GM12878 (cell line): ENCODE measurements at regions not wholly inside any gene's neighbourhood (a gene's known extent, or its start where the extent isn't known, plus 50 kb on each side); places are given as distances from the start of the nearest gene placed in this dataset.

ENCODE experiments used
- ATAC-seq: fragments of 200-7000 bp; cut with Tn5 transposase; 3 replicates; pipeline ENCODE4 v1.9.1; 2020; ENCODE audit warnings: mild to moderate bottlenecking, moderate library complexity
- BruUV-seq: library from RNA; stranded (reverse); fragments of 400-500 nt; replicated peaks from 2 replicates; lab custom pipeline; 2021; lab: Mats Ljungman, UMichigan
- CTCF ChIA-PET: fragments of 300-600 bp; sonication (Branson Sonifier 250); formaldehyde crosslinking; extraction: SDS; loops from one replicate; lab custom pipeline; 2021; ENCODE audit warnings: inconsistent platforms; lab: Yijun Ruan, JAX
- POLR2A ChIA-PET: fragments of 350-600 bp; formaldehyde crosslinking; extraction: SDS; loops from one replicate; lab custom pipeline; 2021; ENCODE audit warnings: inconsistent platforms; lab: Charles Lee
- RAD21 ChIA-PET: fragments of 300-600 bp; sonication (Branson Sonifier 250); formaldehyde crosslinking; loops from one replicate; lab custom pipeline; 2023; ENCODE audit warnings: antibody characterized with exemption; ENCODE audit not compliant: unreplicated experiment; lab: Charles Lee
- SMC1A ChIA-PET: fragments of 300-600 bp; sonication (Branson Sonifier 250); formaldehyde crosslinking; loops from one replicate; lab custom pipeline; 2023; ENCODE audit not compliant: unreplicated experiment, uncharacterized antibody; lab: Charles Lee
- DNase-seq: peaks from one replicate; pipeline ENCODE4 v3.0.0-alpha.2; 2011; ENCODE audit warnings: low read depth, low spot score
- FAIRE-seq: peaks from 3 replicates; lab custom pipeline; 2011; peaks lifted over from hg19 to GRCh38; lab: Jason Lieb, UNC
- H2AFZ ChIP-seq: 2 replicates; pipeline ENCODE4 v1.6.0; 2011; ENCODE audit warnings: low read depth, low read length, control low read depth; ENCODE audit not compliant: control insufficient read depth
- H3K27ac ChIP-seq: 2 replicates; pipeline ENCODE4 v1.5.1; 2011; ENCODE audit warnings: control low read depth; ENCODE audit not compliant: control insufficient read depth, insufficient read depth
- H3K27me3 ChIP-seq, 2 experiments: replicated peaks in 1 of 2; 2 replicates each; pipeline versions ENCODE4 v1.6.0 to v1.6.1; 2011; ENCODE audit warnings: low read length in 1 of 2; ENCODE audit not compliant: control insufficient read depth in 2 of 2, insufficient read depth in 2 of 2
- H3K36me3 ChIP-seq, 2 experiments: 2 replicates each; pipeline ENCODE4 v1.5.1; 2011; ENCODE audit warnings: low read length in 1 of 2; ENCODE audit not compliant: control insufficient read depth in 2 of 2, insufficient read depth in 2 of 2
- H3K4me1 ChIP-seq: 2 replicates; pipeline ENCODE4 v1.6.1; 2011; ENCODE audit warnings: mild to moderate bottlenecking, low read length, moderate library complexity, mixed read lengths; ENCODE audit not compliant: control insufficient read depth, insufficient read depth
- H3K4me2 ChIP-seq: 2 replicates; pipeline ENCODE4 v1.6.0; 2011; ENCODE audit warnings: control low read depth; ENCODE audit not compliant: control insufficient read depth, insufficient read depth
- H3K4me3 ChIP-seq: fragments of 200-600 bp; sonication (generic); 2 replicates; pipeline ENCODE4 v1.5.1; 2016
- H3K79me2 ChIP-seq: 2 replicates; pipeline ENCODE4 v1.6.0; 2011; ENCODE audit warnings: low read length; ENCODE audit not compliant: control insufficient read depth, insufficient read depth
- H3K9ac ChIP-seq: 2 replicates; pipeline ENCODE4 v1.8.0; 2011; ENCODE audit warnings: low read length, control low read depth, mixed read lengths; ENCODE audit not compliant: control insufficient read depth, insufficient read depth
- H3K9me3 ChIP-seq: replicated peaks from 3 replicates; pipeline ENCODE4 v1.5.1; 2011; ENCODE audit warnings: mild to moderate bottlenecking, low read length; ENCODE audit not compliant: control insufficient read depth, insufficient read depth
- H4K20me1 ChIP-seq: 2 replicates; pipeline ENCODE4 v1.6.0; 2011; ENCODE audit not compliant: control insufficient read depth, insufficient read depth
- FOXK2 ChIP-seq: fragments of 450-650 bp; IDR thresholded peaks from 2 replicates; pipeline ENCODE4 v1.6.1; 2017; ENCODE audit warnings: mild to moderate bottlenecking, moderate library complexity
- GABPA ChIP-seq: IDR thresholded peaks from 2 replicates; pipeline ENCODE4 v1.6.1; 2014; ENCODE audit warnings: antibody characterized with exemption, low read depth, mild to moderate bottlenecking, inconsistent platforms
- MTA3 ChIP-seq: IDR thresholded peaks from 2 replicates; pipeline ENCODE4 v1.6.1; 2012; ENCODE audit warnings: low read length, inconsistent platforms, borderline replicate concordance
- PML ChIP-seq: IDR thresholded peaks from 2 replicates; pipeline ENCODE4 v1.6.1; 2012; ENCODE audit warnings: low read length, inconsistent platforms
- RAD51 ChIP-seq: fragments of 450-650 bp; IDR thresholded peaks from 2 replicates; pipeline ENCODE4 v1.6.1; 2016; ENCODE audit warnings: moderate library complexity, mild to moderate bottlenecking, inconsistent platforms
- RBBP5 ChIP-seq: fragments of 200-600 bp; sonication (generic); conservative IDR thresholded peaks from 2 replicates; pipeline ENCODE4 v1.6.1; 2016
- RCOR1 ChIP-seq: conservative IDR thresholded peaks from 2 replicates; pipeline ENCODE4 v1.6.1; 2012; ENCODE audit warnings: low read depth, low read length, improper control_type of control experiment
- TBL1XR1 ChIP-seq: IDR thresholded peaks from 2 replicates; pipeline ENCODE4 v1.6.1; 2012; ENCODE audit warnings: low read depth, low read length, improper control_type of control experiment
- ZNF217 ChIP-seq: fragments of 450-650 bp; IDR thresholded peaks from 2 replicates; pipeline ENCODE4 v1.6.1; 2017; ENCODE audit warnings: antibody characterized with exemption, mild to moderate bottlenecking
- WGBS: methylation state at CpG from one replicate; pipeline ENCODE4 v1.1.6; 2016; ENCODE audit warnings: low lambda C conversion rate; ENCODE audit not compliant: insufficient replicate concordance, insufficient coverage; ENCODE audit errors: missing lambda C conversion rate; 5-methylcytosine and 5-hydroxymethylcytosine counted together
- in situ Hi-C: fragments of 300-500 bp; cut with MboI; formaldehyde crosslinking; loops from 9 replicates; pipeline ENCODE4 v1.14.3; 2018; ENCODE audit warnings: mixed read lengths
- intact Hi-C: fragments of 100-400 bp; cut with micrococcal nuclease; formaldehyde crosslinking; loops from one replicate; pipeline ENCODE4 v1.14.2; 2022; ENCODE audit not compliant: unreplicated experiment
- TF ChIP-seq, protein P1 (sequence below): fragments of 450-650 bp; IDR thresholded peaks from 2 replicates; pipeline ENCODE4 v1.6.1; 2017; ENCODE audit warnings: mild to moderate bottlenecking
- TF ChIP-seq, protein P2 (sequence below): fragments of 450-650 bp; IDR thresholded peaks from 2 replicates; pipeline ENCODE4 v1.6.1; 2018; ENCODE audit warnings: borderline replicate concordance, mild to moderate bottlenecking; ENCODE audit not compliant: partially characterized antibody
- TF ChIP-seq, protein P3 (sequence below): fragments of 450-650 bp; IDR thresholded peaks from 2 replicates; pipeline ENCODE4 v1.6.1; 2017; ENCODE audit warnings: mild to moderate bottlenecking, moderate library complexity
- TF ChIP-seq, protein P4 (sequence below): fragments of 450-650 bp; IDR thresholded peaks from 2 replicates; pipeline ENCODE4 v1.6.1; 2017; ENCODE audit warnings: mild to moderate bottlenecking, moderate library complexity

DNA sequence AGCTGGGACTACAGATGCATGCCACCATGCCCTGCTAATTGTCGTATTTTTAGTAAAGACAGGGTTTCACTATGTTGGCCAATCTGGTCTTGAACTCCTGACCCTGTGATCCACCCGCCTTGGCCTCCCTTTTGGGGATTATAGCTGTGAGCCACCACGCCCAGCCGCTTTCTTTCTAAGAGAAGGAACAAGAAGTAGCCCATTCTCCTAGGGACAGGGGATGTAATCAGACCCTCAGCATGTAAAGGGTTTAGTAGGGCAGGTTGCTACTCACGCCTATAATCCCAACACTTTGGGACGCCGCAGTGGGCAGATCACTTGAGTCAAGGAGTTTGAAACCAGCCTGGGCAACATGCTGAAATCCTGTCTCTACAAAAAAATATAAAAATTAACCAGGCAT is 189.7 kb downstream of the TOMM20 start:
- SMC1A ChIA-PET = interaction anchor here (1.0 to 1.8 kb wide), 2 partner anchors 13 to 19 kb away, joined by 4 to 6 read pairs; no protein-coding TSS in a partner anchor
- in situ Hi-C loops = no loop called here
- DNase-seq (no peak), FAIRE-seq (no peak), ATAC-seq (no peak)
- Histone ChIP-seq H3K36me3 (no peaks in the 10 kb centered on the region), H3K4me1 (peaks cover 8% of the 10 kb centered on the region), H2AFZ (no peak overlapping the region), H3K27ac (no peak overlapping the region), H3K27me3 (no peaks in the 10 kb centered on the region), H3K4me3 (no peak overlapping the region), H3K4me2 (no peak overlapping the region), H3K9ac (no peak overlapping the region), H4K20me1 (no peaks in the 10 kb centered on the region), H3K79me2 (no peaks in the 10 kb centered on the region), H3K9me3 (peaks cover 2% of the 10 kb centered on the region; the same call in 1 of the 3 replicates)
- RAD21 ChIA-PET = no interaction called here
- 57% methylated on average over 7 of the region's 7 CpGs for WGBS
- no TSS peak for BruUV-seq
- POLR2A ChIA-PET = interaction anchor here (1.0 kb wide), 1 partner anchor 9 kb away, joined by 3 read pairs; no protein-coding TSS in a partner anchor
- intact Hi-C loops = no loop called here
- CTCF ChIA-PET = no interaction called here
- TF ChIP-seq, protein P1, sequence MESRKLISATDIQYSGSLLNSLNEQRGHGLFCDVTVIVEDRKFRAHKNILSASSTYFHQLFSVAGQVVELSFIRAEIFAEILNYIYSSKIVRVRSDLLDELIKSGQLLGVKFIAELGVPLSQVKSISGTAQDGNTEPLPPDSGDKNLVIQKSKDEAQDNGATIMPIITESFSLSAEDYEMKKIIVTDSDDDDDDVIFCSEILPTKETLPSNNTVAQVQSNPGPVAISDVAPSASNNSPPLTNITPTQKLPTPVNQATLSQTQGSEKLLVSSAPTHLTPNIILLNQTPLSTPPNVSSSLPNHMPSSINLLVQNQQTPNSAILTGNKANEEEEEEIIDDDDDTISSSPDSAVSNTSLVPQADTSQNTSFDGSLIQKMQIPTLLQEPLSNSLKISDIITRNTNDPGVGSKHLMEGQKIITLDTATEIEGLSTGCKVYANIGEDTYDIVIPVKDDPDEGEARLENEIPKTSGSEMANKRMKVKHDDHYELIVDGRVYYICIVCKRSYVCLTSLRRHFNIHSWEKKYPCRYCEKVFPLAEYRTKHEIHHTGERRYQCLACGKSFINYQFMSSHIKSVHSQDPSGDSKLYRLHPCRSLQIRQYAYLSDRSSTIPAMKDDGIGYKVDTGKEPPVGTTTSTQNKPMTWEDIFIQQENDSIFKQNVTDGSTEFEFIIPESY = no peak
- TF ChIP-seq PML (no peak), GABPA (no peak), MTA3 (no peak), FOXK2 (no peak), ZNF217 (no peak), RAD51 (no peak), RCOR1 (no peak), TBL1XR1 (no peak), RBBP5 (no peak)
- TF ChIP-seq, protein P2, sequence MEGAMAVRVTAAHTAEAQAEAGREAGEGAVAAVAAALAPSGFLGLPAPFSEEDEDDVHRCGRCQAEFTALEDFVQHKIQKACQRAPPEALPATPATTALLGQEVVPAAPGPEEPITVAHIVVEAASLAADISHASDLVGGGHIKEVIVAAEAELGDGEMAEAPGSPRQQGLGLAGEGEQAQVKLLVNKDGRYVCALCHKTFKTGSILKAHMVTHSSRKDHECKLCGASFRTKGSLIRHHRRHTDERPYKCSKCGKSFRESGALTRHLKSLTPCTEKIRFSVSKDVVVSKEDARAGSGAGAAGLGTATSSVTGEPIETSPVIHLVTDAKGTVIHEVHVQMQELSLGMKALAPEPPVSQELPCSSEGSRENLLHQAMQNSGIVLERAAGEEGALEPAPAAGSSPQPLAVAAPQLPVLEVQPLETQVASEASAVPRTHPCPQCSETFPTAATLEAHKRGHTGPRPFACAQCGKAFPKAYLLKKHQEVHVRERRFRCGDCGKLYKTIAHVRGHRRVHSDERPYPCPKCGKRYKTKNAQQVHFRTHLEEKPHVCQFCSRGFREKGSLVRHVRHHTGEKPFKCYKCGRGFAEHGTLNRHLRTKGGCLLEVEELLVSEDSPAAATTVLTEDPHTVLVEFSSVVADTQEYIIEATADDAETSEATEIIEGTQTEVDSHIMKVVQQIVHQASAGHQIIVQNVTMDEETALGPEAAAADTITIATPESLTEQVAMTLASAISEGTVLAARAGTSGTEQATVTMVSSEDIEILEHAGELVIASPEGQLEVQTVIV = no peak
- TF ChIP-seq, protein P3, sequence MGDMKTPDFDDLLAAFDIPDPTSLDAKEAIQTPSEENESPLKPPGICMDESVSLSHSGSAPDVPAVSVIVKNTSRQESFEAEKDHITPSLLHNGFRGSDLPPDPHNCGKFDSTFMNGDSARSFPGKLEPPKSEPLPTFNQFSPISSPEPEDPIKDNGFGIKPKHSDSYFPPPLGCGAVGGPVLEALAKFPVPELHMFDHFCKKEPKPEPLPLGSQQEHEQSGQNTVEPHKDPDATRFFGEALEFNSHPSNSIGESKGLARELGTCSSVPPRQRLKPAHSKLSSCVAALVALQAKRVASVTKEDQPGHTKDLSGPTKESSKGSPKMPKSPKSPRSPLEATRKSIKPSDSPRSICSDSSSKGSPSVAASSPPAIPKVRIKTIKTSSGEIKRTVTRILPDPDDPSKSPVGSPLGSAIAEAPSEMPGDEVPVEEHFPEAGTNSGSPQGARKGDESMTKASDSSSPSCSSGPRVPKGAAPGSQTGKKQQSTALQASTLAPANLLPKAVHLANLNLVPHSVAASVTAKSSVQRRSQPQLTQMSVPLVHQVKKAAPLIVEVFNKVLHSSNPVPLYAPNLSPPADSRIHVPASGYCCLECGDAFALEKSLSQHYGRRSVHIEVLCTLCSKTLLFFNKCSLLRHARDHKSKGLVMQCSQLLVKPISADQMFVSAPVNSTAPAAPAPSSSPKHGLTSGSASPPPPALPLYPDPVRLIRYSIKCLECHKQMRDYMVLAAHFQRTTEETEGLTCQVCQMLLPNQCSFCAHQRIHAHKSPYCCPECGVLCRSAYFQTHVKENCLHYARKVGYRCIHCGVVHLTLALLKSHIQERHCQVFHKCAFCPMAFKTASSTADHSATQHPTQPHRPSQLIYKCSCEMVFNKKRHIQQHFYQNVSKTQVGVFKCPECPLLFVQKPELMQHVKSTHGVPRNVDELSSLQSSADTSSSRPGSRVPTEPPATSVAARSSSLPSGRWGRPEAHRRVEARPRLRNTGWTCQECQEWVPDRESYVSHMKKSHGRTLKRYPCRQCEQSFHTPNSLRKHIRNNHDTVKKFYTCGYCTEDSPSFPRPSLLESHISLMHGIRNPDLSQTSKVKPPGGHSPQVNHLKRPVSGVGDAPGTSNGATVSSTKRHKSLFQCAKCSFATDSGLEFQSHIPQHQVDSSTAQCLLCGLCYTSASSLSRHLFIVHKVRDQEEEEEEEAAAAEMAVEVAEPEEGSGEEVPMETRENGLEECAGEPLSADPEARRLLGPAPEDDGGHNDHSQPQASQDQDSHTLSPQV = no peak
- TF ChIP-seq, protein P4, sequence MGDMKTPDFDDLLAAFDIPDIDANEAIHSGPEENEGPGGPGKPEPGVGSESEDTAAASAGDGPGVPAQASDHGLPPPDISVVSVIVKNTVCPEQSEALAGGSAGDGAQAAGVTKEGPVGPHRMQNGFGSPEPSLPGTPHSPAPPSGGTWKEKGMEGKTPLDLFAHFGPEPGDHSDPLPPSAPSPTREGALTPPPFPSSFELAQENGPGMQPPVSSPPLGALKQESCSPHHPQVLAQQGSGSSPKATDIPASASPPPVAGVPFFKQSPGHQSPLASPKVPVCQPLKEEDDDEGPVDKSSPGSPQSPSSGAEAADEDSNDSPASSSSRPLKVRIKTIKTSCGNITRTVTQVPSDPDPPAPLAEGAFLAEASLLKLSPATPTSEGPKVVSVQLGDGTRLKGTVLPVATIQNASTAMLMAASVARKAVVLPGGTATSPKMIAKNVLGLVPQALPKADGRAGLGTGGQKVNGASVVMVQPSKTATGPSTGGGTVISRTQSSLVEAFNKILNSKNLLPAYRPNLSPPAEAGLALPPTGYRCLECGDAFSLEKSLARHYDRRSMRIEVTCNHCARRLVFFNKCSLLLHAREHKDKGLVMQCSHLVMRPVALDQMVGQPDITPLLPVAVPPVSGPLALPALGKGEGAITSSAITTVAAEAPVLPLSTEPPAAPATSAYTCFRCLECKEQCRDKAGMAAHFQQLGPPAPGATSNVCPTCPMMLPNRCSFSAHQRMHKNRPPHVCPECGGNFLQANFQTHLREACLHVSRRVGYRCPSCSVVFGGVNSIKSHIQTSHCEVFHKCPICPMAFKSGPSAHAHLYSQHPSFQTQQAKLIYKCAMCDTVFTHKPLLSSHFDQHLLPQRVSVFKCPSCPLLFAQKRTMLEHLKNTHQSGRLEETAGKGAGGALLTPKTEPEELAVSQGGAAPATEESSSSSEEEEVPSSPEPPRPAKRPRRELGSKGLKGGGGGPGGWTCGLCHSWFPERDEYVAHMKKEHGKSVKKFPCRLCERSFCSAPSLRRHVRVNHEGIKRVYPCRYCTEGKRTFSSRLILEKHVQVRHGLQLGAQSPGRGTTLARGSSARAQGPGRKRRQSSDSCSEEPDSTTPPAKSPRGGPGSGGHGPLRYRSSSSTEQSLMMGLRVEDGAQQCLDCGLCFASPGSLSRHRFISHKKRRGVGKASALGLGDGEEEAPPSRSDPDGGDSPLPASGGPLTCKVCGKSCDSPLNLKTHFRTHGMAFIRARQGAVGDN = no peak
